HG02571 (cell line): ENCODE measurements at regions not wholly inside any gene's neighbourhood (a gene's known extent, or its start where the extent isn't known, plus 50 kb on each side); places are given as distances from the start of the nearest gene placed in this dataset.

Source experiments
- ATAC-seq: cut with Tn5 transposase; IDR thresholded peaks from one replicate; pipeline ENCODE4 v1.9.1; 2021; ENCODE audit warnings: mild to moderate bottlenecking, moderate library complexity; ENCODE audit not compliant: unreplicated experiment

GRCh38 chr21:28828021-28828420 is 164.7 kb downstream of the LTN1 start:
- ATAC-seq, result no peak

GRCh38 chr21:28827422-28827821 is 165.3 kb downstream of the LTN1 start:
- no peak for ATAC-seq

GRCh38 chr21:28826569-28826968 is 166.1 kb downstream of the LTN1 start:
- no peak for ATAC-seq

GRCh38 chr21:28826021-28826420 is 166.7 kb downstream of the LTN1 start:
- no peak for ATAC-seq

- no peak for ATAC-seq
These were observed 169.2 kb downstream of the LTN1 start for GRCh38 chr21:28823429-28823828.

GRCh38 chr21:28822486-28823335 is 170.0 kb downstream of the LTN1 start:
- ATAC-seq, result no peak

GRCh38 chr21:28822123-28822399 is 170.6 kb downstream of the LTN1 start:
- no peak for ATAC-seq

GRCh38 chr21:28821276-28822122 is 171.2 kb downstream of the LTN1 start:
- no peak for ATAC-seq

GRCh38 chr21:28818663-28819278 is 173.9 kb downstream of the LTN1 start:
- no peak for ATAC-seq

GRCh38 chr21:28817871-28818270 is 174.8 kb downstream of the LTN1 start:
- ATAC-seq, result no peak

- no peak for ATAC-seq
These were observed 180.8 kb downstream of the LTN1 start for GRCh38 chr21:28811860-28812259.

- ATAC-seq, result no peak
These were observed 181.7 kb downstream of the LTN1 start for GRCh38 chr21:28810826-28811524.

- no peak for ATAC-seq
These were observed 186.8 kb downstream of the LTN1 start for GRCh38 chr21:28805885-28806284.

- ATAC-seq, result no peak
These were observed 188.5 kb downstream of the LTN1 start for GRCh38 chr21:28804089-28804670.

GRCh38 chr21:28801906-28802305 is 190.8 kb downstream of the LTN1 start:
- ATAC-seq, result no peak

- no peak for ATAC-seq
These were observed 192.8 kb downstream of the LTN1 start for GRCh38 chr21:28799926-28800325.

- no peak for ATAC-seq
These were observed 193.9 kb downstream of the LTN1 start for GRCh38 chr21:28798798-28799197.

GRCh38 chr21:28795251-28795650 is 197.4 kb downstream of the LTN1 start:
- ATAC-seq, result no peak

- no peak for ATAC-seq
These were observed 198.3 kb downstream of the LTN1 start for GRCh38 chr21:28794371-28794851.

GRCh38 chr21:28793043-28793442 is 199.6 kb downstream of the LTN1 start:
- no peak for ATAC-seq
